ENCODE measurements at regions not wholly inside any gene's neighbourhood (a gene's known extent, or its start where the extent isn't known, plus 50 kb on each side); places are given as distances from the start of the nearest gene placed in this dataset.

DNA sequence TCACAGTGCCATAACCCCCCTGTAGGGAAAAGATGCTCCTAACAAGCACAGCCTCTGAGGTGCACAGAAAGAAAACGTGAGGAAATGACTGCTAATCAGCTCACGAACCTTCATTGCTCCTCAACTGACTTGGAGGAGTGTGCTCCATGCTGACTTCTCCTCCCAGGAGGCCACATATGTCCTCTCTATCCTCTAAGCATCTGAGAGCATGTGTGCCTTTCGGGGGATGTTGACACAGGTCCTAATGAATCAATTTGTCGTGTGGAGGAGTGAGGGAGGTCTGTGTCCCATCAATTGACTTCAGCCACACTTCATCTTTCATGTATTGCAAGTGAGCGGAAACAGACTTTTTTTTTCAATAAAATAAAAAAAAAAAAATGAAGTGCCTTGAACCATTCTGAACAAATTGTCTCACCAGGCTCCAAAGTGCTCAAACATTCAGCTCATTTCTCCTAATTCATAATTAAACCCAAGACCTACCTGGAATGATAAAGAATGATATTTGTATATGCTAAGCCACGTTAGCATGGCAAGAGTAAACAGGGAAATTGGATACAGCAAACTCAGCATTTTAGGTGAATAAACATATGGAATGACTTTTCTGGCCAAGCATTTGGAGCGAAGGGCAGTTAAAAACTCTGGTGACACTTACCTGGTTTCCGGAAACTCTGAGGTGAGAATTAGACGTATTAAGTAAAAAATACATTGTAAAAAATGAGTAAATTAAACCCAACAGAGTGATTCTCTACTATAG, 317.6 kb upstream of the FAT3 start:
- Mint-ChIP-seq H3K27ac (no peak overlapping the region), H3K4me3 (no peak overlapping the region), H3K27me3 (no peaks in the 10 kb centered on the region), H3K9me3 (peaks cover 0 to 9% (median 6%) of the 10 kb centered on the region in 8 donors), H3K4me1 (no peaks in the 10 kb centered on the region), H3K36me3 (no peaks in the 10 kb centered on the region)
- Histone ChIP-seq H3K27me3 (ENCODE audit: insufficient read depth, low read length) (no peaks in the 10 kb centered on the region), H3K4me1 (ENCODE audit: insufficient read depth, low read length) (no peaks in the 10 kb centered on the region), H3K9me3 (ENCODE audit: control insufficient read depth in 1 of 2, low read length in 2 of 2) (no peaks in the 10 kb centered on the region), H3K4me3 (ENCODE audit: low read length in 2 of 2) (no peak overlapping the region), H3K36me3 (ENCODE audit: insufficient read depth, low read length) (no peaks in the 10 kb centered on the region), H3K27ac (ENCODE audit: low read depth, low read length) (no peak overlapping the region)
- no peak for DNase-seq
- CTCF ChIA-PET (ENCODE audit: partially characterized antibody) = no interaction called here
- POLR2A ChIA-PET (ENCODE audit: partially characterized antibody) = no interaction called here
- intact Hi-C loops (cut with micrococcal nuclease) = no loop called here

DNA sequence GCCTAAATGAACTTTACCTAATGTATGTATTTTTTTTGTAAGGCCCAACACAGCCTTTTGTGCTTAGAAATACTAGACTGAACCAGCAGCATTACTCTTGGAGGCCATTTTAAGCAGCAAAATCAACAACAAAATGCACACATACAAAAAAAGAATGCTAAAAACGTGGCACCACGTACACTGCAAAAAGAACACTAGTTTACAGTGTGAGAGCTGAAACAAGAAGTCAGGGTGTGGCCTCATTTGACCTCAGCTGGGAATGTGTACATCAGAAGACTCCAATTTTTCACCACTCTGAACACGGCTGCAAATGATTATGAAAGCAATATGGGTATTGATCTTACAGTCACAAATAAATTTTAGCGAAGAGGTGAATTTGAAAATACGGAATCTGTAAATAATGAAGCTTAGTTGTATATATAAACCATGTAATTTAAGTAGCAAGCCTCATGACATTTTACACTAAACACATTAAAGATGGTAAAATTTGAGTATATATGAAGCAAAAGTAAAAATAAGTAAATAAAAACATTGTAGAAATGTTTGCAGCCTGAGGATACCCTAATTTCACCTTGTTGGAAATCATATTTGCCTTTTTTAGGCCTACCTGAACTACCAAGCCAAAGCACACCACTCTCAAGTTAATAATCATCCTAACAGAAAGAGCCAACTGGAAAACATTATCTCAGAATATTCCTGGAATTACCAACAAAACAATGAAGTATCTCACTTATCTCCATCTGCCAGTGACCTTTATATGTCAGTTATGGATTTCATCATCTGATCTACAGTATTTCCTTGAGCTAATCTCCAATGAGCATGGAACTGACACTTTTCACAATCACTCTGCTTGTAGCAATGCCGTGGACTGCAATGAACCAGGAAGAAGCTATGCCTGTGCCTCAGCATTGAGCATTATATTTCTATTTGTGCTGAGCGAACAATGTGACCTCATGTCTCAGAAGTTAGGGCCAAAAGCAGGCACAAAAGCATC, 319.5 kb upstream of the FAT3 start:
- Mint-ChIP-seq H3K4me1 (no peaks in the 10 kb centered on the region), H3K27ac (no peak overlapping the region), H3K4me3 (no peak overlapping the region), H3K9me3 (peaks cover 0 to 10% (median 4%) of the 10 kb centered on the region in 8 donors), H3K27me3 (no peaks in the 10 kb centered on the region), H3K36me3 (no peaks in the 10 kb centered on the region)
- intact Hi-C loops (cut with micrococcal nuclease) = no loop called here
- no peak for DNase-seq
- Histone ChIP-seq H3K4me1 (ENCODE audit: insufficient read depth, low read length) (no peaks in the 10 kb centered on the region), H3K4me3 (ENCODE audit: low read length in 2 of 2) (no peak overlapping the region), H3K36me3 (ENCODE audit: insufficient read depth, low read length) (no peaks in the 10 kb centered on the region), H3K9me3 (ENCODE audit: control insufficient read depth in 1 of 2, low read length in 2 of 2) (no peaks in the 10 kb centered on the region), H3K27ac (ENCODE audit: low read depth, low read length) (no peak overlapping the region), H3K27me3 (ENCODE audit: insufficient read depth, low read length) (no peaks in the 10 kb centered on the region)
- CTCF ChIA-PET (ENCODE audit: partially characterized antibody) = no interaction called here
- POLR2A ChIA-PET (ENCODE audit: partially characterized antibody) = no interaction called here

DNA sequence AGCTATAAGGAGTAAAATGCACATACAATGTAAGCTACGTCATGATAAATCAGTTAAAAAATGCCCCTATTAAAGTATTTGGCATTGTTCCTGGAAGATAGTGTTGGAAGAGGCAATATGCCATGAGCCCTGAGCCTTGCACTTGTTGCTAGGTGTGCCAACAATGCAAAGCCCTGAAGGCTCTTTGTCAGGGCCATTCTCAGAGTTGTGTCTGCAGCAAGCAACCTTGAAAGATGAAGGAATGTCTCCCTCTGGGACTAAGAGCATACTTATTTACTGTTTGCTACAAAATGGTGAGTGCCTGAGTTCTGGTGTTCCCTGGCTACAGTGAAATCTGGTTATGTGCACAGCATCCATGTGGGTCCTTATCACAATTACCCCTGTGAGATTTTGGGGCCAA, 322.3 kb upstream of the FAT3 start:
- POLR2A ChIA-PET (ENCODE audit: partially characterized antibody) = no interaction called here

DNA sequence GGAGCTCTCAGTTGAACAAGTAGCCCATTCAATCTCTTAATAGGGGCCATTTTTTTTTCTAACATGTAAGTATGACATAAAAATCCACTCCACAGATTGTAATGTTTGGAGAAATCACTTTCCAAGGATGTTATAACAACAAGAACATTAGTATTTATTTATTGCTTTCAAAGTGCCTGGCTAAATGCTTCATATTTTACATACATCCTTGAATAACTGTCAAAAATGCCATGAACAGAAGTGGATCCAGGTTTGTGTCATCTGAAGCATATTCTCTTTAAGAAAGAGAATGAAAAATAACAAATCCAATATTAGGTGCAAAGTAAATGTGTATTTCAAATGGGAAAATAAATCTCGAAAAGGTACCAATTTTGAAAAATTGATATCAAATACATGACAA, 344.0 kb upstream of the FAT3 start:
- Mint-ChIP-seq H3K9me3 (peaks cover 0 to 8% (median 0%) of the 10 kb centered on the region in 8 donors), H3K4me1 (no peaks in the 10 kb centered on the region), H3K36me3 (no peaks in the 10 kb centered on the region), H3K27me3 (no peaks in the 10 kb centered on the region), H3K4me3 (no peak overlapping the region), H3K27ac (no peak overlapping the region)
- Histone ChIP-seq H3K4me3 (ENCODE audit: low read length in 2 of 2) (no peak overlapping the region), H3K9me3 (ENCODE audit: control insufficient read depth in 1 of 2, low read length in 2 of 2) (no peaks in the 10 kb centered on the region), H3K27ac (ENCODE audit: low read depth, low read length) (no peak overlapping the region), H3K36me3 (ENCODE audit: insufficient read depth, low read length) (no peaks in the 10 kb centered on the region), H3K4me1 (ENCODE audit: insufficient read depth, low read length) (no peaks in the 10 kb centered on the region), H3K27me3 (ENCODE audit: insufficient read depth, low read length) (no peaks in the 10 kb centered on the region)
- CTCF ChIA-PET (ENCODE audit: partially characterized antibody) = no interaction called here
- DNase-seq = no peak
- intact Hi-C loops (cut with micrococcal nuclease) = no loop called here
- POLR2A ChIA-PET (ENCODE audit: partially characterized antibody) = no interaction called here

More for the DNA sequence above, 322.3 kb upstream of the FAT3 start:
- no peaks in the 10 kb centered on the region for H3K36me3 ChIP-seq (ENCODE audit: insufficient read depth, low read length)
- Mint-ChIP-seq H3K27ac (no peak overlapping the region), H3K9me3 (peaks cover 0 to 4% (median 2%) of the 10 kb centered on the region in 8 donors), H3K27me3 (no peaks in the 10 kb centered on the region), H3K4me3 (no peak overlapping the region), H3K36me3 (no peaks in the 10 kb centered on the region), H3K4me1 (no peaks in the 10 kb centered on the region)
- no peak for DNase-seq
- intact Hi-C loops (cut with micrococcal nuclease) = no loop called here
- CTCF ChIA-PET (ENCODE audit: partially characterized antibody) = no interaction called here
- H3K27ac ChIP-seq (ENCODE audit: low read depth, low read length) = no peak overlapping the region
- H3K4me1 ChIP-seq (ENCODE audit: insufficient read depth, low read length) = no peaks in the 10 kb centered on the region
- no peaks in the 10 kb centered on the region for H3K27me3 ChIP-seq (ENCODE audit: insufficient read depth, low read length)
- H3K9me3 ChIP-seq (ENCODE audit: control insufficient read depth in 1 of 2, low read length in 2 of 2) = no peaks in the 10 kb centered on the region
- no peak overlapping the region for H3K4me3 ChIP-seq (ENCODE audit: low read length in 2 of 2)

GRCh38 chr11:91876746-91877145, 347.9 kb upstream of the FAT3 start:
- intact Hi-C loops (cut with micrococcal nuclease) = no loop called here
- Histone ChIP-seq H3K4me3 (ENCODE audit: low read length in 2 of 2) (no peak overlapping the region), H3K27ac (ENCODE audit: low read depth, low read length) (no peak overlapping the region), H3K36me3 (ENCODE audit: insufficient read depth, low read length) (no peaks in the 10 kb centered on the region), H3K27me3 (ENCODE audit: insufficient read depth, low read length) (no peaks in the 10 kb centered on the region), H3K4me1 (ENCODE audit: insufficient read depth, low read length) (no peaks in the 10 kb centered on the region), H3K9me3 (ENCODE audit: control insufficient read depth in 1 of 2, low read length in 2 of 2) (no peaks in the 10 kb centered on the region)
- ChIA-PET CTCF (ENCODE audit: partially characterized antibody) (no interaction called here), POLR2A (ENCODE audit: partially characterized antibody) (interaction anchor here (1.1 kb wide), 1 partner anchor 14 kb away, joined by 3 read pairs; no protein-coding TSS in a partner anchor)
- H3K36me3 Mint-ChIP-seq = no peaks in the 10 kb centered on the region
- H3K27ac Mint-ChIP-seq = no peak overlapping the region
- H3K4me1 Mint-ChIP-seq = no peaks in the 10 kb centered on the region
- H3K4me3 Mint-ChIP-seq = no peak overlapping the region
- H3K27me3 Mint-ChIP-seq = no peaks in the 10 kb centered on the region
- H3K9me3 Mint-ChIP-seq = peaks cover 0 to 18% (median 2%) of the 10 kb centered on the region in 8 donors
- no peak for DNase-seq

- POLR2A ChIA-PET (ENCODE audit: partially characterized antibody) = no interaction called here
- no peaks in the 10 kb centered on the region for H3K4me1 Mint-ChIP-seq
- no peaks in the 10 kb centered on the region for H3K27me3 ChIP-seq (ENCODE audit: insufficient read depth, low read length)
- H3K36me3 Mint-ChIP-seq = no peaks in the 10 kb centered on the region
- H3K36me3 ChIP-seq (ENCODE audit: insufficient read depth, low read length) = no peaks in the 10 kb centered on the region
- H3K27me3 Mint-ChIP-seq = no peaks in the 10 kb centered on the region
- no peaks in the 10 kb centered on the region for H3K4me1 ChIP-seq (ENCODE audit: insufficient read depth, low read length)
- CTCF ChIA-PET (ENCODE audit: partially characterized antibody) = no interaction called here
- no peak for DNase-seq
- no peak overlapping the region for H3K4me3 Mint-ChIP-seq
- no peak overlapping the region for H3K27ac Mint-ChIP-seq
- no peak overlapping the region for H3K27ac ChIP-seq (ENCODE audit: low read depth, low read length)
- H3K9me3 Mint-ChIP-seq = peaks cover 0 to 16% (median 8%) of the 10 kb centered on the region in 8 donors
- intact Hi-C loops (cut with micrococcal nuclease) = no loop called here
- no peak overlapping the region for H3K4me3 ChIP-seq (ENCODE audit: low read length in 2 of 2)
- H3K9me3 ChIP-seq (ENCODE audit: control insufficient read depth in 1 of 2, low read length in 2 of 2) = no peaks in the 10 kb centered on the region
Measured at GRCh38 chr11:91872243-91872642, 352.4 kb upstream of the FAT3 start.

GRCh38 chr11:91871791-91872190, 352.8 kb upstream of the FAT3 start:
- H3K4me1 Mint-ChIP-seq = no peaks in the 10 kb centered on the region
- no peaks in the 10 kb centered on the region for H3K36me3 Mint-ChIP-seq
- H3K36me3 ChIP-seq (ENCODE audit: insufficient read depth, low read length) = no peaks in the 10 kb centered on the region
- H3K9me3 Mint-ChIP-seq = peaks cover 0 to 15% (median 8%) of the 10 kb centered on the region in 8 donors
- no peak overlapping the region for H3K4me3 Mint-ChIP-seq
- no peaks in the 10 kb centered on the region for H3K27me3 Mint-ChIP-seq
- intact Hi-C loops (cut with micrococcal nuclease) = no loop called here
- no peak for DNase-seq
- H3K9me3 ChIP-seq (ENCODE audit: control insufficient read depth in 1 of 2, low read length in 2 of 2) = no peaks in the 10 kb centered on the region
- H3K4me3 ChIP-seq (ENCODE audit: low read length in 2 of 2) = no peak overlapping the region
- H3K4me1 ChIP-seq (ENCODE audit: insufficient read depth, low read length) = no peaks in the 10 kb centered on the region
- H3K27ac Mint-ChIP-seq = no peak overlapping the region
- H3K27ac ChIP-seq (ENCODE audit: low read depth, low read length) = no peak overlapping the region
- H3K27me3 ChIP-seq (ENCODE audit: insufficient read depth, low read length) = no peaks in the 10 kb centered on the region
- ChIA-PET POLR2A (ENCODE audit: partially characterized antibody) (no interaction called here), CTCF (ENCODE audit: partially characterized antibody) (no interaction called here)
